ENCODE measurements at regions not wholly inside any gene's neighbourhood (a gene's known extent, or its start where the extent isn't known, plus 50 kb on each side); places are given as distances from the start of the nearest gene placed in this dataset.
A peak's percentile ranks its signal among the peaks of the same experiment; 100 is the strongest.

- Histone ChIP-seq H3K27me3 (no peaks in the 10 kb centered on the region), H3K4me3 (no peak overlapping the region), H3K9me3 (no peaks in the 10 kb centered on the region), H3K4me1 (peaks cover 0 to 16% (median 5%) of the 10 kb centered on the region in 4 donors), H3K36me3 (no peaks in the 10 kb centered on the region), H3K27ac (no peak overlapping the region)
- intact Hi-C loops (cut with DNase I; ENCODE audit: low total_unique reads) = no loop called here
- DNase-seq = no peak
- TF ChIP-seq, protein P1, sequence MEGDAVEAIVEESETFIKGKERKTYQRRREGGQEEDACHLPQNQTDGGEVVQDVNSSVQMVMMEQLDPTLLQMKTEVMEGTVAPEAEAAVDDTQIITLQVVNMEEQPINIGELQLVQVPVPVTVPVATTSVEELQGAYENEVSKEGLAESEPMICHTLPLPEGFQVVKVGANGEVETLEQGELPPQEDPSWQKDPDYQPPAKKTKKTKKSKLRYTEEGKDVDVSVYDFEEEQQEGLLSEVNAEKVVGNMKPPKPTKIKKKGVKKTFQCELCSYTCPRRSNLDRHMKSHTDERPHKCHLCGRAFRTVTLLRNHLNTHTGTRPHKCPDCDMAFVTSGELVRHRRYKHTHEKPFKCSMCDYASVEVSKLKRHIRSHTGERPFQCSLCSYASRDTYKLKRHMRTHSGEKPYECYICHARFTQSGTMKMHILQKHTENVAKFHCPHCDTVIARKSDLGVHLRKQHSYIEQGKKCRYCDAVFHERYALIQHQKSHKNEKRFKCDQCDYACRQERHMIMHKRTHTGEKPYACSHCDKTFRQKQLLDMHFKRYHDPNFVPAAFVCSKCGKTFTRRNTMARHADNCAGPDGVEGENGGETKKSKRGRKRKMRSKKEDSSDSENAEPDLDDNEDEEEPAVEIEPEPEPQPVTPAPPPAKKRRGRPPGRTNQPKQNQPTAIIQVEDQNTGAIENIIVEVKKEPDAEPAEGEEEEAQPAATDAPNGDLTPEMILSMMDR (IDR thresholded peaks at IDR 0.05) = no peak
These were observed 57.6 kb upstream of the RBPJ start for GRCh38 chr4:26263165-26263564.

DNA sequence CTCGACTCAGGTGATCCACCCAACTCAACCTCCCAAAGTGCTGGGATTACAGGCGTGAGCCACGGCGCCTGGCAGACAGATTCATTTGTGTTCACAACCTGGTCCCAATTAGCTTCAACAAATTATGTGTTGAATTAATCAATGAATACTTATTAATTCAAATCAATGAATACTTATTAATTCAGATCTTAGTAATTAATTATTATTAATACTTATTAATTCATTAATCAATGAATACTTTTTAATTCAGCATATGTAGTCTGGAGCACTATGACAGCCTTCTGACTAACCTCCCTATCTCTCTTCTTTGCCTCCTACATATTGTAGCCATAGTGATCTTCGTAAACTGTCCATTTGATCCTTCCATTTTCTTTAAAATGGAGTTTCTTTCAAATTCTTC lies 56.7 kb upstream of the RBPJ start:
- H3K36me3 ChIP-seq = no peaks in the 10 kb centered on the region
- H3K4me1 ChIP-seq = peaks cover 0 to 16% (median 5%) of the 10 kb centered on the region in 4 donors
- no peak for DNase-seq
- intact Hi-C loops (cut with DNase I; ENCODE audit: low total_unique reads) = no loop called here
- no peaks in the 10 kb centered on the region for H3K27me3 ChIP-seq
- TF ChIP-seq, protein P1 (IDR thresholded peaks at IDR 0.05) = no peak
- H3K27ac ChIP-seq = no peak overlapping the region
- no peak overlapping the region for H3K4me3 ChIP-seq
- H3K9me3 ChIP-seq = no peaks in the 10 kb centered on the region

DNA sequence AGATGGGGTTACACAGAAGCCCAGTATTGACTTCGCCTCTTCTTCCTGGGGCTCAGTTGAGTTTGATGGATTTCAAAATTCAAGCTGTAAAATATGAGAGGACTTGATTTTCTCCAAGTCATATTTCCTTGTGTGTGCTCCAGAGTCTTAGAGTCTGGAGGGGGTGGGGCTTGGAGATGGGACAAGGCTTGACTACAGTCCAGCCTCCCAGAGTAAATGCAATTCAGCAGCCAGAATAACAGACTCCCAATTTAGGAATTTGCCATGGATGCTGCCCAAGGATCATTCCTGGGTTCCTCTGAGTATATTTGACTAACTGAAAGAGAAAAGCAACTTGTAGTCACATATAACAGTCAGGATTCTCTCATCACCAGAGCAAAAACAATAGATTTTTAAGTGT lies 53.7 kb upstream of the RBPJ start:
- Histone ChIP-seq H3K27ac (peak overlapping the region in 1 of 2 donors; percentile 21), H3K4me1 (peaks cover 0 to 16% (median 5%) of the 10 kb centered on the region in 4 donors), H3K36me3 (no peaks in the 10 kb centered on the region), H3K27me3 (no peaks in the 10 kb centered on the region), H3K9me3 (no peaks in the 10 kb centered on the region), H3K4me3 (no peak overlapping the region)
- intact Hi-C loops (cut with DNase I; ENCODE audit: low total_unique reads) = no loop called here
- peak; percentile 90 for DNase-seq
- TF ChIP-seq, protein P1 (IDR thresholded peaks at IDR 0.05) = no peak

DNA sequence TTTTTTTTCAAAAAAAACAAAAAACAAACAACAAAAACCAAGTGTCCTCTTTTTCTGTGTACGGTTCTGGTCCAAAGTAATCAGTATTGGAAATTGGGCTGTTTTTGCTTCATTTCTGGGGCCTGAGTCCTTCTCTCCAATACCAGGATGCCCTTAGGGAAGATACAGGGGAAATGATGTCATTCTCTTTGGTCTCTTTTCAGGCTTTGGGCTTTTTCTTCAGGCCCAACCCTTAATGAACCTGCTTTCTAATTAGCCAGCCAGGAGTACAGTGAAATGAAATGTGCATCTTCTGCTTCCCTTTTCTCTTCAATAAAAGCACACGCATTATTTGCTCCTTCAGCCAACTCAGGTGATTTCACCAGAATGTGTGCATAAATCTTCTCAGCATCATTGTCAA lies 52.6 kb upstream of the RBPJ start:
- Histone ChIP-seq H3K9me3 (no peaks in the 10 kb centered on the region), H3K27ac (no peak overlapping the region), H3K4me1 (peaks cover 0 to 18% (median 5%) of the 10 kb centered on the region in 4 donors), H3K36me3 (no peaks in the 10 kb centered on the region), H3K4me3 (no peak overlapping the region), H3K27me3 (no peaks in the 10 kb centered on the region)
- intact Hi-C loops (cut with DNase I; ENCODE audit: low total_unique reads) = no loop called here
- no peak for DNase-seq
- TF ChIP-seq, protein P1 (IDR thresholded peaks at IDR 0.05) = no peak

DNA sequence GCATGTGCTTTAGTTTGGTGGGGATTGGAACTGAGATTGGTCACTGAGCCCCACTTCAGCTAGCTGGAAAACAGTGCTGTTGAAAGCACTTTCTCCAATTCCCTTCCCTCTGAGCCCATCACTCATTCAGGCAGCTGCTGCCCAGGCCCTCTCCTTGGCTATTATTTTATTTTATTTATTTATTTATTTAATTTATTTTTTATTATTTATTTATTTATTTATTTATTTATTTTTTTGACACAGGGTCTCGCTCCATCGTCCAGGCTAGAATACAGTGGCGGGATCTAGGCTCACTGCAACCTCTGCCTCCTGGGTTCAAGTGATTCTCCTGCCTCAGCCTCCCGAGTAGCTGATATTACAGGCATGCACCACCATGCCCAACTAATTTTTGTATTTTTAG lies 51.8 kb upstream of the RBPJ start:
- Histone ChIP-seq H3K27me3 (no peaks in the 10 kb centered on the region), H3K4me3 (no peak overlapping the region), H3K4me1 (peaks cover 0 to 22% (median 5%) of the 10 kb centered on the region in 4 donors), H3K9me3 (no peaks in the 10 kb centered on the region), H3K36me3 (no peaks in the 10 kb centered on the region), H3K27ac (no peak overlapping the region)
- intact Hi-C loops (cut with DNase I; ENCODE audit: low total_unique reads) = no loop called here
- TF ChIP-seq, protein P1 (IDR thresholded peaks at IDR 0.05) = no peak
- no peak for DNase-seq

Measured in tibial artery (tissue), 4 donors.